ENCODE measurements at regions not wholly inside any gene's neighbourhood (a gene's known extent, or its start where the extent isn't known, plus 50 kb on each side); places are given as distances from the start of the nearest gene placed in this dataset.
"Not testable (repeated sequence)": the region's sequence is repeated elsewhere in the genome, so short reads cannot be mapped to it uniquely, and the experiment has no call there.

DNA sequence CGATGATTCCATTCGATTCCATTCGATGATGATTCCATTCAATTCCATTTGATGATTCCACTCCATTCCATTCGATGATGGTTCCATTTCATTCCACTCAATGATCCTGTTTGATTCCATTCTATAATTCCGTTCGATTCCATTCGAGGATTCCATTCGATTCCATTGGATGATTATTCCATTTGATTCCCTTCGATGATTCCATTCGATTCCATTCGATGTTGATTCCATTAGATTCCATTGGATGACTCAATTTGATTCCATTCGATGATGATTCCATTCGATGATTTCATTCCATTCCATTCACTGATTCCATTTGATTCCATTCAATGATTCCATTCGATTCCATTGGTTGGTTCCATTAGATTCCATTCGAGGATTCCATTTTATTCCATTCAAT lies 1084.4 kb downstream of the RPIA start:
- Histone ChIP-seq H3K9me3 (ENCODE audit: control insufficient read depth, insufficient read depth, low read length) (peaks cover 8% of the 10 kb centered on the region), H3K36me3 (ENCODE audit: insufficient read depth, low read length) (no peaks in the 10 kb centered on the region), H3K9ac (ENCODE audit: low read depth, low read length) (no peak overlapping the region), H3K4me1 (ENCODE audit: insufficient read depth, low read length) (no peaks in the 10 kb centered on the region)

DNA sequence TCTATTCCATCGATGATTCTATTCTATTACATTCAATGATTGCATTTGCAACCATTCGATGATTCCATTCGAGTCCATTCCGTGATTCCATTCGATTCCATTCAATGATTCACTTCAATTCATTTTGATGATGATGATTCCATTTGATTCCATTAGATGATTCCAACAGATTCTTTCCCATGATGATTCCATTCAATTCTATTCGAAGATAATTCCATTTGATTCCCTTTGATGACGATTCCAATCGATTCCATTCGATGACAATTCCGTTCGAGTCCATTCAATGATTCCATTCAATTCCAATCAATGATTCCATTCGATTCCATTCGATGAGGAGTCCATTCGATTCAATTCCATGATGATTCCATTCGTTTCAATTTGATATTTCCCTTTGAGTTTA lies 1088.8 kb downstream of the RPIA start:
- H3K4me1 ChIP-seq (ENCODE audit: insufficient read depth, low read length) = no peaks in the 10 kb centered on the region
- no peaks in the 10 kb centered on the region for H3K36me3 ChIP-seq (ENCODE audit: insufficient read depth, low read length)
- peaks cover 14% of the 10 kb centered on the region for H3K9me3 ChIP-seq (ENCODE audit: control insufficient read depth, insufficient read depth, low read length)
- H3K9ac ChIP-seq (ENCODE audit: low read depth, low read length) = no peak overlapping the region

DNA sequence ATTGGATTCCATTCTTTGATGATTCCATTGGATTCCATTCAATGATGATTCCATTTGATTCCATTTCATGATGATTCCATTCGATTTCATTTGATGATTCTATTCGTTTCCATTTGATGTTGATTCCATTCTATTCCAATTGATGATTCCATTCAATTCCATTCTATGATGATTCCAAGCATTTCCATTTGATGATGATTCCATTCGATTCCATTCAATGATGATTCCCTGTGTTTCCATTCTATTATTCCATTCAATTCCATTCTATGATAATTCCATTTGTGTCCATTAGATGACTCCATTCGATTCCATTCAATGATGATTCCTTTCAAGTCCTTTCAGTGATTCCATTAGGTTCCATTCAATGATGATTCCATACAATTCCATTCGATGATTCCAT lies 1090.5 kb downstream of the RPIA start:
- no peaks in the 10 kb centered on the region for H3K36me3 ChIP-seq (ENCODE audit: insufficient read depth, low read length)
- no peaks in the 10 kb centered on the region for H3K4me1 ChIP-seq (ENCODE audit: insufficient read depth, low read length)
- H3K9ac ChIP-seq (ENCODE audit: low read depth, low read length) = no peak overlapping the region
- peaks cover 11% of the 10 kb centered on the region for H3K9me3 ChIP-seq (ENCODE audit: control insufficient read depth, insufficient read depth, low read length)

DNA sequence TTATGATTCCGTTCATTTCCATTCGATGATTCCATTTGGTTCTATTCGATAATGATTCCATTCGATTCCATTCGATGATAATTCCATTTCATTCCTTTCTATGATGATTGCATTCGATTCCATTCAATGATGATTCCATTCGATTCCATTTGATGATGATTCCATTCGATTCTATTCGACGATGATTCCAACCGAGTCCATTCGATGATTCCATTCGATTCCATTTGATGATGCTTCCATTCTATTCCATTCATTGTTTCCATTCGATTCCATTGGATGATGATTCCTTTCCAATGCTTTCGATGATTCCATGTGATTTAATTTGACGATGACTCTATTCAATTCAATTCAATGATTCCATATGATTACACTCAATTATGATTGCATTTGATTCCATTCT lies 1093.5 kb downstream of the RPIA start:
- H3K9ac ChIP-seq (ENCODE audit: low read depth, low read length) = no peak overlapping the region
- no peaks in the 10 kb centered on the region for H3K4me1 ChIP-seq (ENCODE audit: insufficient read depth, low read length)
- peaks cover 11% of the 10 kb centered on the region for H3K9me3 ChIP-seq (ENCODE audit: control insufficient read depth, insufficient read depth, low read length)
- no peaks in the 10 kb centered on the region for H3K36me3 ChIP-seq (ENCODE audit: insufficient read depth, low read length)

DNA sequence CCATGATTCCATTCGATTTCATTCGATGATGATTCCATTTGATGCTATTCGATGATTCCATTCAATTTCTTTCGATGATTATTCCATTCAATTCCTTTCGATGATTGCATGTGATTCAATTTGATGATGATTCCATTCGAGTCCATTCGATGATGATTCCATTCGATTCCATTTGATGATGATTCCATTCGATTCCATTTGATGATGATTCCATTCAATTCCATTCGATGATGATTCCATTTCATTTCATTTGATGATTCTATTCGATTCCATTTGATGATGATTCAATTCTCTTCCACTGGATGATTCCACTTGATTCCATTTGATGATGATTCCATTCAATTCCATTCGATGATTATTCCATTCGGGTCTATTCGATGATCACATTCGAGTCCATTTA lies 1094.1 kb downstream of the RPIA start:
- not testable (repeated sequence) for H3K9me3 ChIP-seq (ENCODE audit: control insufficient read depth, insufficient read depth, low read length); H3K4me1 ChIP-seq (ENCODE audit: insufficient read depth, low read length); H3K9ac ChIP-seq (ENCODE audit: low read depth, low read length); H3K36me3 ChIP-seq (ENCODE audit: insufficient read depth, low read length)

DNA sequence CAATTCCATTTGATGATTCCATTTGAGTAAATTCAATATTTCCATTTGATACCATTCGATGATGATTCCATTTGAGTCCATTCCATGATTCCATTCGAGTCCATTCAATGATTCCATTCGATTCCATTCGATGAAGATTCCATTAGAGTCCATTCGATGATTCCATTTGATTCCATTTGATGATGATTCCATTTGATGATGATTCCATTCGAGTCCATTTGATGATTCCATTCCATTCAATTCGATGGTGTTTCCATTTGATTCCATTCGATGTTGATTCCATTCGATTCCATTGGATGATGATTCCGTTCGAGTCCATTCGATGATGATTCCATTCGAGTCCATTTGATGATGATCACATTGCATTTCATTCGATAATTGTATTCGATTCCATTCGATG lies 1095.2 kb downstream of the RPIA start:
- not testable (repeated sequence) for H3K4me1 ChIP-seq (ENCODE audit: insufficient read depth, low read length); H3K9me3 ChIP-seq (ENCODE audit: control insufficient read depth, insufficient read depth, low read length); H3K36me3 ChIP-seq (ENCODE audit: insufficient read depth, low read length); H3K9ac ChIP-seq (ENCODE audit: low read depth, low read length)

DNA sequence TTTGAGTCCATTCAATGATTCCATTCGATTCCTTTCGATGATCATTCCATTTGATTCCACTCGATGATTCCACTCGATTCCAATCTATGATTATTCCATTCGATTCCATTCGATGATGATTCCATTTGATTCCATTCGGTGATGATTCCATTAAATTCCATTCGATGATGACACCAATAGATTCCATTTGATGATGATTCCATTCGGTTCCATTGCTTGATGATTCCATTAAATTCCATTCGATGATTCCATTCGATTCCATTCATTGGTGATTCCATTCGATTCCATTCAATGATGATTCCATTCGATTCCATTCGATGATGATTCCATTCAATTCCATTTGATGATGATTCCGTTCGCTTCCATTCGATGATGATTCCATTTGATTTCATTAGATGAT lies 1104.1 kb downstream of the RPIA start:
- H3K4me1 ChIP-seq (ENCODE audit: insufficient read depth, low read length); H3K36me3 ChIP-seq (ENCODE audit: insufficient read depth, low read length); H3K9ac ChIP-seq (ENCODE audit: low read depth, low read length): not testable (repeated sequence)
- H3K9me3 ChIP-seq (ENCODE audit: control insufficient read depth, insufficient read depth, low read length) = peaks cover 13% of the 10 kb centered on the region

DNA sequence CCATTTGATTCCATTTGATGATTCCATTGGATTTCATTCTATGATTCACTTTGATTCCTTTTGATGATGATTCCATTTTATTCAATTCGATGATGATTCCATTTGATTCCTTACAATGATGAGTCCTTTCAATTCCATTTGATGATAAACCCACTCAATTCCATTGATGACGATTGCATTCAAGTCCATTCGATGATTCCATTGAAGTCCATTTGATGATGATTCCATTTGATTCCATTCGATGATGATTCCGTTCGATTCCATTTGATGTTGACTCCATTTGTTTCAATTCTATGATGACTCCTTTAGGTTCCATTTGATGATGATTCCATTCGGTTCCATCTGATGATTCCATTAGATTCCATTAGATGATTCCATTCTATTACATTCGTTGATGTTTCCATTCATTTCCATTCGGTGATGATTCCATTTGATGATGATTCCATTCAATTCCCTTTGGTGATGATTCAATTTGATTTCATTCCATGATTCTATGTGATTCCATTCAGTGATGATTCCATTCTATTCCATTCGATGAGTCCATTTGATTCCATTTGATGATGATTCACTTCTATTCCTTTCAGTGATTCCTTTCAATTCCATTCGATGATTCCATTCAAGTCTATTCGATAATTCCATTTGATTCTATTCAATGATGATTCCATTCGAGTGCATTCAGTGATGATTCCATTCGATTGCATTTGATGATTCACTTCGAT lies 1106.0 kb downstream of the RPIA start:
- no peak overlapping the region for H3K9ac ChIP-seq (ENCODE audit: low read depth, low read length)
- H3K36me3 ChIP-seq (ENCODE audit: insufficient read depth, low read length) = no peaks in the 10 kb centered on the region
- H3K4me1 ChIP-seq (ENCODE audit: insufficient read depth, low read length) = no peaks in the 10 kb centered on the region
- H3K9me3 ChIP-seq (ENCODE audit: control insufficient read depth, insufficient read depth, low read length) = peaks cover 13% of the 10 kb centered on the region

DNA sequence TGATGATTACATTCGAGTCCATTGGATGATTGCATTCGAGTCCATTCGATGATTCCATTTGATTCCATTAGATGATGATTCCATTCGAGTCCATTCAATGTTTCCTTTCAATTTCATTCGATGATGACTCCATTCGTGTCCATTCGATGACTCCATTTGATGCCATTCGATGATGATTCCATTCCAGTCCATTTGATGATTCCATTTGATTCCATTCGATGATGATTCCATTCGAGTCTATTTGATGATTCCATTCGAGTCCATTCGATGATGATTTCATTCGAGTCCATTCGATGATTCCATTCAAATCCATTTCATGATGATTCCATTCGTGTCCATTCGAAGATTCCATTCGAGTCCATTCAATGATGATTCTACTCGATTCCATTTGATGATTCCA lies 1109.7 kb downstream of the RPIA start:
- H3K4me1 ChIP-seq (ENCODE audit: insufficient read depth, low read length); H3K9ac ChIP-seq (ENCODE audit: low read depth, low read length); H3K36me3 ChIP-seq (ENCODE audit: insufficient read depth, low read length): not testable (repeated sequence)
- peaks cover 27% of the 10 kb centered on the region for H3K9me3 ChIP-seq (ENCODE audit: control insufficient read depth, insufficient read depth, low read length)

DNA sequence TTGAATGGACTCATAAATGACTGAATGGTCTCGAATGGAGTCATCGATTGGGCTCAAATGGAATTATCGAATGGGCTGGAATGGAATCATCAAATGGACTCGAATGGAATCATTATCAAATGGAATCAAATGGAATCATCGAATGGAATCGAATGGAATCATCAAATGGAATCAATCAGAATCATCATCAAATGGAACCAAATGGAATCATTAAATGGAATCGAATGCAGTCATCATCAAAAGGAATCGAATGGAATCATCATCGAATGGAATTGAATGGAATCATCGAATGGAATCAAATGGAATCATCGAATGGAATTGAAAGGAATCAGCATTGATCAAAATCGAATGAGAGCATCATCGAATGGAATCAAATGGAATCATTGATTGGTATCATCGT lies 1114.9 kb downstream of the RPIA start:
- not testable (repeated sequence) for H3K9ac ChIP-seq (ENCODE audit: low read depth, low read length); H3K4me1 ChIP-seq (ENCODE audit: insufficient read depth, low read length); H3K36me3 ChIP-seq (ENCODE audit: insufficient read depth, low read length)
- peaks cover 19% of the 10 kb centered on the region for H3K9me3 ChIP-seq (ENCODE audit: control insufficient read depth, insufficient read depth, low read length)

DNA sequence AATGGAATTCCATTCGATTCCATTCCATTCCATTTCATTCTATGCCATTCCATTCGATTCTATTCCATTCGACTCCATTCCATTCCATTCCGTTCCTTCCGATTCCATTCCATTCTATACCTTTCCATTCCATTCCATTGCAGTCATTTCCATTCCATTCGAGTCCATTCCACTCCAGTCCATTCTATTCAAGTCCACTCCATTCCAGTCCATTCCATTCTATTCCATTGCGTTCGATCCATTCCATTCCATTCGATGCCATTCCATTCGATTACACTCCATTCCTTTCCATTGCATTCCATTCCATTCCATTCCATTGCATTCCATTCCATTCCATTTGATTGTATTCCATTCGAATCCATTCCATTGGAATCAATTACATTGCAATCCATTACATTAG lies 1119.8 kb downstream of the RPIA start:
- no peak overlapping the region for H3K9ac ChIP-seq (ENCODE audit: low read depth, low read length)
- no peaks in the 10 kb centered on the region for H3K36me3 ChIP-seq (ENCODE audit: insufficient read depth, low read length)
- peaks cover 21% of the 10 kb centered on the region for H3K9me3 ChIP-seq (ENCODE audit: control insufficient read depth, insufficient read depth, low read length)
- H3K4me1 ChIP-seq (ENCODE audit: insufficient read depth, low read length) = no peaks in the 10 kb centered on the region

DNA sequence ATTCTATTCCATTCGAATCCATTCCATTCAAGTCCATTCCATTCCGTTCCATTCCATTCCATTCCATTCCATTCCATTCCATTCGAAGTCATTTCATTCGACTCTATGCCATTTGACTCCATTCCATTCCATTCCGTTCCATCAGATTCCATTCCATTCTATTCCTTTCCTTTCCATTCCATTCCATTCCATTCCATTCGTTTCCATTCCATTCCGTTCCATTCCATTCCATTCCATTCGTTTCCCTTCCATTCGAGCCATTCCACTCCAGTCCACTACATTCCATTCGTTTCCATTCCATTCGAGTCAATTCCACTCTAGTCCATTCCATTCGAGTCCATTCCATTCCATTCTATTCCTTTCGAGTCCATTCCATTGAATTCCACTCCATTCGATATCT lies 1120.4 kb downstream of the RPIA start:
- not testable (repeated sequence) for H3K9ac ChIP-seq (ENCODE audit: low read depth, low read length); H3K4me1 ChIP-seq (ENCODE audit: insufficient read depth, low read length); H3K36me3 ChIP-seq (ENCODE audit: insufficient read depth, low read length)
- peaks cover 17% of the 10 kb centered on the region for H3K9me3 ChIP-seq (ENCODE audit: control insufficient read depth, insufficient read depth, low read length)

DNA sequence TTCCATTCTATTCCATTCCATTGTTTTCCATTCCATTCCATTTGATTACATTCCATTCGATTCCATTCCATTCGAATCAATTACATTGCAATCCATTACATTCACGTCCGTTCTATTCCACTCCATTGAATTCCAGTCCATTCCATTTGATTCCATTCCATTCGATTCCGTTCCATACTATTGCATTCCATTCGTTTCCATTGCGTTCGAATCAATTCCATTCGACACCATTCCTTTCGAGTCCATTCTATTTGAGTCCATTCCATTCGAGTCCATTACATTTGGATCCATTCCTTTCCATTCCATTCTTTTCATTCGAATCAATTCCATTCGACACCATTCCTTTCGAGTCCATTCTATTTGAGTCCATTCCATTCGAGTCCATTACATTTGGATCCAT lies 1122.9 kb downstream of the RPIA start:
- not testable (repeated sequence) for H3K9ac ChIP-seq (ENCODE audit: low read depth, low read length); H3K36me3 ChIP-seq (ENCODE audit: insufficient read depth, low read length); H3K4me1 ChIP-seq (ENCODE audit: insufficient read depth, low read length)
- peaks cover 21% of the 10 kb centered on the region for H3K9me3 ChIP-seq (ENCODE audit: control insufficient read depth, insufficient read depth, low read length)

DNA sequence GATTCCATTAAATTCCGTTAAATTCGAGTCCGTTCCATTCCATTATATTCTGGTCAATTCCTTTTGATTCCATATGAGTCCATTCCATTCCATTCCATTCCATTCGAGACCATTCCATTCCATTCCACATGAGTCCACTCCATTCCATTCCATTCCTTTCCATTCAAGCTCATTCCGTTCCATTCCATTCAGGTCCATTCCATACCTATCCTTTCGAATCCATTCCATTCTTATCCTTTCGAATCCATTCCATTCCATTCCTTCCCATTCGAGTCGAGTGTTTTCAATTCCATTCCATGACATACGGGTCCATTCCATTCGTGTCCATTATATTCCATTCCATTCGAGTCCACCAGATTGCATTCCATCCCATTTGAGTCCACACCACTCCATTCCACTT lies 1127.4 kb downstream of the RPIA start:
- H3K9me3 ChIP-seq (ENCODE audit: control insufficient read depth, insufficient read depth, low read length) = peaks cover 32% of the 10 kb centered on the region
- no peaks in the 10 kb centered on the region for H3K4me1 ChIP-seq (ENCODE audit: insufficient read depth, low read length)
- H3K9ac ChIP-seq (ENCODE audit: low read depth, low read length) = no peak overlapping the region
- H3K36me3 ChIP-seq (ENCODE audit: insufficient read depth, low read length) = no peaks in the 10 kb centered on the region

DNA sequence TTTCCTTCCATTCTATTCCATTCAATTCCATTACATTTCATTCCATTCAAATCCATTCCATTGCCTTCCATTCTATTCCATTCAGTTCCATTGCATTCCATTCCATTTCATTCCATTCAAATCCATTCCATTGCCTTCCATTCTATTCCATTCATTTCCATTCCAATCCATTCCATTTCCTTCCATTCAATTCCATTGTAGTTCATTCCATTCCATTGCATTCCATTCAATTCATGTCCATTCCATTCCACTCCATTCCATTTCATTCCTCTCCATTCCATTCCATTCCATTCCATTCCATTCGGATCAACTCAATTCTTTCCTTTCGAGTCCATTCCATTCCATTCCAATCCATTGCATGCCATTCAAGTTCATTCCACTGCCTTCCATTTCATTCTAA lies 1128.3 kb downstream of the RPIA start:
- no peaks in the 10 kb centered on the region for H3K36me3 ChIP-seq (ENCODE audit: insufficient read depth, low read length)
- no peak overlapping the region for H3K9ac ChIP-seq (ENCODE audit: low read depth, low read length)
- peaks cover 26% of the 10 kb centered on the region for H3K9me3 ChIP-seq (ENCODE audit: control insufficient read depth, insufficient read depth, low read length)
- H3K4me1 ChIP-seq (ENCODE audit: insufficient read depth, low read length) = no peaks in the 10 kb centered on the region

DNA sequence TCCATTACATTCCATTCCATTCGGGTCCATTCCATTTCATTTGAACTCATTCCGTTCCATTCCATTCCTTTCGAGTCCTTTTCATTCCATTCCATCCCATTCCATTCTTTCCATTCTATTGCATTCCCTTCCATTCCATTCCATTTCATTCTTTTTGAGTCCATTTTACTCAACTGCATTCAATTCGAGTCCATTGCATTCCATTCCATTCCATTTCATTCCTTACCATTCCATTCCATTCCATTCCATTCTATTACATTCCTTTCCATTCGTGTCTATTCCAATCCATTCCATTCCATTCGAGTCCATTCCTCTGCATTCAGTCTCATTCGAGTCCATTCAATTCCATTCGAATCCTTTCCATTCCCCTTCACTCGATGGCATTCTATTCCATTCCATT lies 1128.8 kb downstream of the RPIA start:
- no peaks in the 10 kb centered on the region for H3K4me1 ChIP-seq (ENCODE audit: insufficient read depth, low read length)
- H3K9me3 ChIP-seq (ENCODE audit: control insufficient read depth, insufficient read depth, low read length) = peaks cover 26% of the 10 kb centered on the region

More for the DNA sequence above, 1128.8 kb downstream of the RPIA start:
- no peaks in the 10 kb centered on the region for H3K36me3 ChIP-seq (ENCODE audit: insufficient read depth, low read length)
- H3K9ac ChIP-seq (ENCODE audit: low read depth, low read length) = no peak overlapping the region
